Esophagus muscularis mucosa (tissue), 4 donors: ENCODE measurements at regions not wholly inside any gene's neighbourhood (a gene's known extent, or its start where the extent isn't known, plus 50 kb on each side); places are given as distances from the start of the nearest gene placed in this dataset.

Experiments
- DNase-seq: peaks from one replicate; pipeline ENCODE4 v3.0.0-alpha.2; 2017; ENCODE audit errors: extremely low spot score
- H3K27ac ChIP-seq, 4 donors: fragments of 200-600 bp; sonication (generic); replicated peaks in 1 of 4; 1 replicate in 3 of 4; 2 replicates in 1 of 4; pipeline ENCODE4 v1.5.1; 2016 to 2019; ENCODE audit warnings: mild to moderate bottlenecking in 1 of 4
- H3K27me3 ChIP-seq, 4 donors: fragments of 200-600 bp; sonication (generic); one replicate each; pipeline versions ENCODE4 v1.5.1 to v1.6.0; 2016 to 2019
- H3K36me3 ChIP-seq, 4 donors: fragments of 200-600 bp; sonication (generic); one replicate each; pipeline ENCODE4 v1.5.1; 2016 to 2019
- H3K4me1 ChIP-seq, 4 donors: fragments of 200-600 bp; sonication (generic); one replicate each; pipeline ENCODE4 v1.5.1; 2016 to 2019
- H3K4me3 ChIP-seq, 4 donors: fragments of 200-600 bp; sonication (generic); 1 replicate in 2 of 4; 2 replicates in 2 of 4; pipeline ENCODE4 v1.5.1; 2016 to 2019; ENCODE audit warnings: mild to moderate bottlenecking in 4 of 4, moderate library complexity in 1 of 4
- H3K9me3 ChIP-seq, 4 donors: fragments of 200-600 bp; sonication (generic); 1 replicate in 3 of 4; 2 replicates in 1 of 4; pipeline ENCODE4 v1.5.1; 2016 to 2019
- CTCF ChIP-seq, 3 experiments: fragments of 200-600 bp in 2 of 3; fragments of 450-650 bp in 1 of 3; sonication (generic) in 2 of 3; IDR thresholded peaks; one replicate each; pipeline ENCODE4 v1.5.1; 2017 to 2019; ENCODE audit warnings: antibody characterized with exemption in 3 of 3, mild to moderate bottlenecking in 2 of 3, moderate library complexity in 1 of 3
- EP300 ChIP-seq: sonication (generic); formaldehyde crosslinking; IDR thresholded peaks from one replicate; pipeline ENCODE4 v1.6.1; 2017; ENCODE audit warnings: antibody characterized with exemption
- POLR2A ChIP-seq: fragments of 450-650 bp; IDR thresholded peaks from one replicate; pipeline ENCODE4 v1.6.1; 2017; ENCODE audit warnings: antibody characterized with exemption, moderate library complexity, mild to moderate bottlenecking, low read depth
- POLR2AphosphoS5 ChIP-seq, 2 donors: sonication (generic); formaldehyde crosslinking; IDR thresholded peaks; one replicate each; pipeline ENCODE4 v1.6.1; 2017; ENCODE audit warnings: antibody characterized with exemption in 2 of 2
- WGBS: methylation state at CpG from one replicate; pipeline ENCODE4 v1.1.5; 2018; 5-methylcytosine and 5-hydroxymethylcytosine counted together
- intact Hi-C: fragments of 100-400 bp; cut with DNase I; formaldehyde crosslinking; loops from one replicate; pipeline ENCODE4 v1.15.1; 2023

DNA sequence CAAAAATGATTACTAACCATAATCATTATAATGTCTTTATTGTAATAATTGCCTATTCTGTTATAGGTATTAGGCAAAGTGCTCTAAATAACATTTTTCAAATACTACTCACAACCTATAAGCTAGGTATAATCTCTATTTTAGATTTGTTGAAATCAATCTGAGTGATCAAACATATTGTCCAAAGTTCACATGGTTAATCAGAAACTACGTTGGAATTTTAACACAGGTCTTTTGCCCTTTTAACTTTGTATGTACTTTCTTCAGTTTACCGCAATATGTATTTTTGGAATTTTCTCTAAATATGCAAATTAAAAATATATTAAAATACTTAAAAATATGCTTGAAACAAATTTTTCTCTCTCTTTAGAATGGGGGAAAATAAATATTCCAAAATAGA, 1563.2 kb downstream of the KCNT2 start:
- TF ChIP-seq CTCF (IDR thresholded peaks at IDR 0.05) (no peak), POLR2A (no peak), POLR2AphosphoS5 (IDR thresholded peaks at IDR 0.05) (no peak), EP300 (no peak)
- no peaks in the 10 kb centered on the region for H3K36me3 ChIP-seq
- no peaks in the 10 kb centered on the region for H3K4me1 ChIP-seq
- no peaks in the 10 kb centered on the region for H3K9me3 ChIP-seq
- no peak for DNase-seq
- no peak overlapping the region for H3K27ac ChIP-seq
- H3K4me3 ChIP-seq = no peak overlapping the region
- intact Hi-C loops = no loop called here
- H3K27me3 ChIP-seq = no peaks in the 10 kb centered on the region
- WGBS = 93% methylated on average over 2 of the region's 2 CpGs

- Histone ChIP-seq H3K36me3 (no peaks in the 10 kb centered on the region), H3K27ac (no peak overlapping the region), H3K9me3 (peaks cover 0 to 16% (median 0%) of the 10 kb centered on the region in 4 donors), H3K27me3 (no peaks in the 10 kb centered on the region), H3K4me1 (no peaks in the 10 kb centered on the region), H3K4me3 (no peak overlapping the region)
- WGBS = 87% methylated on average over 5 of the region's 5 CpGs
- TF ChIP-seq CTCF (IDR thresholded peaks at IDR 0.05) = no peak
- TF ChIP-seq POLR2A = no peak
- TF ChIP-seq POLR2AphosphoS5 (IDR thresholded peaks at IDR 0.05) = no peak
- no peak for TF ChIP-seq EP300
- intact Hi-C loops = no loop called here
- DNase-seq = no peak
Observed at GRCh38 chr1:195030793-195031192, 1577.4 kb downstream of the KCNT2 start.

DNA sequence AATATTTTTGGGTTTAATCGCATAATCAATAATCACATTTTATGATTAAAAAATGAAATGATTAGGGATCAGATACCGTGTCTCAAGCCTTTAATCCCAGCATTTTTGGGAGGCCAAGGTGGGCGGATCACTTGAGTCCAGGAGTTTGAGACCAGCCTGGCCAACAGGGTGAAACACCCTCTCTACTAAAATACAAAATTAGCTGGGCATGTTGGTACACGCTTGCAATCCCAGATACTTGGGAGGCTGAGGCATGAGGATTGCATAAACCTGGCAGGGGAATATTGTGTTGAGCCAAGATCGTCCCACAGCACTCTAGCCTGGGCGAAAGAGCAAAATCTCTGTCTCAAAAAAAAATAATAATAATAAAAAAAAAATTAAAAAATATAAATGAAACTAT, 1581.4 kb downstream of the KCNT2 start:
- 88% methylated on average over 6 of the region's 6 CpGs for WGBS
- Histone ChIP-seq H3K9me3 (peaks cover 0 to 16% (median 0%) of the 10 kb centered on the region in 4 donors), H3K27ac (no peak overlapping the region), H3K4me3 (no peak overlapping the region), H3K27me3 (no peaks in the 10 kb centered on the region), H3K36me3 (no peaks in the 10 kb centered on the region), H3K4me1 (no peaks in the 10 kb centered on the region)
- no peak for DNase-seq
- TF ChIP-seq POLR2AphosphoS5 (IDR thresholded peaks at IDR 0.05) = no peak
- TF ChIP-seq POLR2A = no peak
- no peak for TF ChIP-seq EP300
- no peak for TF ChIP-seq CTCF (IDR thresholded peaks at IDR 0.05)
- intact Hi-C loops = no loop called here

- Histone ChIP-seq H3K9me3 (no peaks in the 10 kb centered on the region), H3K27me3 (no peaks in the 10 kb centered on the region), H3K4me1 (no peaks in the 10 kb centered on the region), H3K36me3 (no peaks in the 10 kb centered on the region), H3K4me3 (no peak overlapping the region), H3K27ac (no peak overlapping the region)
- intact Hi-C loops = no loop called here
- TF ChIP-seq POLR2A (no peak), POLR2AphosphoS5 (IDR thresholded peaks at IDR 0.05) (no peak), EP300 (no peak), CTCF (IDR thresholded peaks at IDR 0.05) (no peak)
- 54% methylated on average over 1 of the region's 1 CpG for WGBS
- DNase-seq = no peak
Observed at GRCh38 chr1:195019385-195019784, 1588.9 kb downstream of the KCNT2 start.

DNA sequence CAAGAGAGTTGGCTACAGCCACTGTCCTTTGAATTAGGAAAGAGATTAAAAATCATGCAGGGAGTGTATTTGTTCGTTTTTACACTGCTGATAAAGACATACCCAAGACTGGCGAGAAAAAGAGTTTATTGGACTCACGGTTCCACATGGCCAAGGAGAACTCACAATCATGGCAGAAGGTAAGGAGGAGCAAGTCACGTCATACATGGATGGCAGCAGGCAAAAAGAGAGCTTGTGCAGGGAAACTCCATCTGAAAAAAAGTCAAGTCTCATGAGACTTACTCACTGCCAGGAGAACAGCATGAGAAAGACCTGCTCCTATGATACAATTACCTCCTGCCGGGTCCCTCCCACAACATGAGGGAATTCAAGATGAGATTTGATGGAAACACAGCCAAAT, 1595.2 kb downstream of the KCNT2 start:
- no peak for DNase-seq
- no peaks in the 10 kb centered on the region for H3K36me3 ChIP-seq
- H3K4me1 ChIP-seq = no peaks in the 10 kb centered on the region
- H3K9me3 ChIP-seq = no peaks in the 10 kb centered on the region
- H3K27ac ChIP-seq = no peak overlapping the region
- no peak overlapping the region for H3K4me3 ChIP-seq
- TF ChIP-seq POLR2A (no peak), POLR2AphosphoS5 (IDR thresholded peaks at IDR 0.05) (no peak), EP300 (no peak), CTCF (IDR thresholded peaks at IDR 0.05) (no peak)
- intact Hi-C loops = no loop called here
- no peaks in the 10 kb centered on the region for H3K27me3 ChIP-seq
- WGBS = 83% methylated on average over 5 of the region's 5 CpGs
